GM18868 (cell line): ENCODE measurements at regions not wholly inside any gene's neighbourhood (a gene's known extent, or its start where the extent isn't known, plus 50 kb on each side); places are given as distances from the start of the nearest gene placed in this dataset.

Experiments
- ATAC-seq: cut with Tn5 transposase; IDR thresholded peaks from one replicate; pipeline ENCODE4 v1.9.1; 2021; ENCODE audit warnings: mild to moderate bottlenecking, moderate library complexity; ENCODE audit not compliant: unreplicated experiment

- ATAC-seq: no peak
These were observed 53.3 kb downstream of the FOXD1 start for GRCh38 chr5:73395256-73395655.

GRCh38 chr5:73394610-73395009, 54.0 kb downstream of the FOXD1 start:
- ATAC-seq: no peak

GRCh38 chr5:73393611-73394489, 54.7 kb downstream of the FOXD1 start:
- ATAC-seq: no peak

- no peak for ATAC-seq
These were observed 55.8 kb downstream of the FOXD1 start for GRCh38 chr5:73392775-73393174.

- no peak for ATAC-seq
These were observed 57.1 kb downstream of the FOXD1 start for GRCh38 chr5:73391441-73391881.

- no peak for ATAC-seq
These were observed 57.6 kb downstream of the FOXD1 start for GRCh38 chr5:73390972-73391371.

GRCh38 chr5:73388740-73389139, 59.8 kb downstream of the FOXD1 start:
- ATAC-seq: no peak

- no peak for ATAC-seq
These were observed 60.3 kb downstream of the FOXD1 start for GRCh38 chr5:73388306-73388684.

GRCh38 chr5:73387601-73388305, 60.8 kb downstream of the FOXD1 start:
- ATAC-seq: peak; percentile 65

- ATAC-seq: no peak
These were observed 61.4 kb downstream of the FOXD1 start for GRCh38 chr5:73387149-73387591.

- no peak for ATAC-seq
These were observed 63.7 kb downstream of the FOXD1 start for GRCh38 chr5:73384861-73385260.

GRCh38 chr5:73382401-73382740, 66.2 kb downstream of the FOXD1 start:
- ATAC-seq: no peak

GRCh38 chr5:73381590-73382400, 66.8 kb downstream of the FOXD1 start:
- no peak for ATAC-seq

- no peak for ATAC-seq
These were observed 67.6 kb downstream of the FOXD1 start for GRCh38 chr5:73380710-73381589.

GRCh38 chr5:73380041-73380440, 68.5 kb downstream of the FOXD1 start:
- no peak for ATAC-seq

GRCh38 chr5:73379435-73379834, 69.1 kb downstream of the FOXD1 start:
- no peak for ATAC-seq

GRCh38 chr5:73378765-73379164, 69.8 kb downstream of the FOXD1 start:
- ATAC-seq: no peak

- no peak for ATAC-seq
These were observed 70.5 kb downstream of the FOXD1 start for GRCh38 chr5:73378070-73378469.

GRCh38 chr5:73376618-73377170, 71.9 kb downstream of the FOXD1 start:
- ATAC-seq: no peak

- ATAC-seq: no peak
These were observed 72.6 kb downstream of the FOXD1 start for GRCh38 chr5:73375949-73376348.
